ENCODE measurements at regions not wholly inside any gene's neighbourhood (a gene's known extent, or its start where the extent isn't known, plus 50 kb on each side); places are given as distances from the start of the nearest gene placed in this dataset.

- DNase-seq (no peak), ATAC-seq (ENCODE audit: low FRiP score) (no peak)
- no peaks in the 10 kb centered on the region for H3K36me3 ChIP-seq (ENCODE audit: control insufficient read depth in 1 of 2, insufficient read depth in 2 of 2, low read length in 1 of 2)
- H3K9me3 ChIP-seq (ENCODE audit: control insufficient read depth, low read length) = no peaks in the 10 kb centered on the region
- H3K27ac ChIP-seq (ENCODE audit: low read depth in 1 of 2, low read length in 2 of 2) = no peak overlapping the region
- 84 to 97% methylated on average over 7 of the region's 7 CpGs for WGBS, 2 donors
- intact Hi-C loops (cut with DNase I) = no loop called here
- H3K4me3 ChIP-seq (ENCODE audit: low read length in 2 of 2) = no peak overlapping the region
- no peaks in the 10 kb centered on the region for H3K4me1 ChIP-seq (ENCODE audit: control insufficient read depth in 1 of 2, insufficient read depth in 2 of 2, low read length in 2 of 2)
- no peaks in the 10 kb centered on the region for H3K27me3 ChIP-seq (ENCODE audit: control insufficient read depth in 1 of 2, insufficient read depth in 2 of 2, low read length in 1 of 2)
These were observed 68.8 kb upstream of the KIF5B start for GRCh38 chr10:32125023-32125422.

- Histone ChIP-seq H3K36me3 (ENCODE audit: control insufficient read depth in 1 of 2, insufficient read depth in 2 of 2, low read length in 1 of 2) (no peaks in the 10 kb centered on the region), H3K27ac (ENCODE audit: low read depth in 1 of 2, low read length in 2 of 2) (no peak overlapping the region), H3K9me3 (ENCODE audit: control insufficient read depth, low read length) (no peaks in the 10 kb centered on the region), H3K4me1 (ENCODE audit: control insufficient read depth in 1 of 2, insufficient read depth in 2 of 2, low read length in 2 of 2) (no peaks in the 10 kb centered on the region), H3K27me3 (ENCODE audit: control insufficient read depth in 1 of 2, insufficient read depth in 2 of 2, low read length in 1 of 2) (no peaks in the 10 kb centered on the region), H3K4me3 (ENCODE audit: low read length in 2 of 2) (no peak overlapping the region)
- 94% methylated on average over 3 to 4 of the region's 4 CpGs for WGBS, 2 donors
- intact Hi-C loops (cut with DNase I) = no loop called here
- ATAC-seq (ENCODE audit: low FRiP score) = no peak
- no peak for DNase-seq
These were observed 66.8 kb upstream of the KIF5B start for GRCh38 chr10:32123021-32123420.

GRCh38 chr10:32121648-32122047, 65.4 kb upstream of the KIF5B start:
- Histone ChIP-seq H3K4me1 (ENCODE audit: control insufficient read depth in 1 of 2, insufficient read depth in 2 of 2, low read length in 2 of 2) (no peaks in the 10 kb centered on the region), H3K27me3 (ENCODE audit: control insufficient read depth in 1 of 2, insufficient read depth in 2 of 2, low read length in 1 of 2) (no peaks in the 10 kb centered on the region), H3K4me3 (ENCODE audit: low read length in 2 of 2) (no peak overlapping the region), H3K27ac (ENCODE audit: low read depth in 1 of 2, low read length in 2 of 2) (no peak overlapping the region), H3K9me3 (ENCODE audit: control insufficient read depth, low read length) (no peaks in the 10 kb centered on the region), H3K36me3 (ENCODE audit: control insufficient read depth in 1 of 2, insufficient read depth in 2 of 2, low read length in 1 of 2) (no peaks in the 10 kb centered on the region)
- DNase-seq (no peak), ATAC-seq (ENCODE audit: low FRiP score) (no peak)
- WGBS, 2 donors = 89 to 98% methylated on average over 4 of the region's 4 CpGs
- intact Hi-C loops (cut with DNase I) = no loop called here

- ATAC-seq (ENCODE audit: low FRiP score) (no peak), DNase-seq (no peak)
- H3K4me3 ChIP-seq (ENCODE audit: low read length in 2 of 2) = no peak overlapping the region
- 46 to 50% methylated on average over 3 of the region's 3 CpGs for WGBS, 2 donors
- no peaks in the 10 kb centered on the region for H3K4me1 ChIP-seq (ENCODE audit: control insufficient read depth in 1 of 2, insufficient read depth in 2 of 2, low read length in 2 of 2)
- H3K36me3 ChIP-seq (ENCODE audit: control insufficient read depth in 1 of 2, insufficient read depth in 2 of 2, low read length in 1 of 2) = no peaks in the 10 kb centered on the region
- H3K27me3 ChIP-seq (ENCODE audit: control insufficient read depth in 1 of 2, insufficient read depth in 2 of 2, low read length in 1 of 2) = no peaks in the 10 kb centered on the region
- H3K9me3 ChIP-seq (ENCODE audit: control insufficient read depth, low read length) = no peaks in the 10 kb centered on the region
- H3K27ac ChIP-seq (ENCODE audit: low read depth in 1 of 2, low read length in 2 of 2) = no peak overlapping the region
- intact Hi-C loops (cut with DNase I) = no loop called here
These were observed 63.9 kb upstream of the KIF5B start for GRCh38 chr10:32120147-32120546.

- peaks cover 0 to 8% of the 10 kb centered on the region in 2 donors for H3K4me1 ChIP-seq (ENCODE audit: control insufficient read depth in 1 of 2, insufficient read depth in 2 of 2, low read length in 2 of 2)
- H3K27ac ChIP-seq (ENCODE audit: low read depth in 1 of 2, low read length in 2 of 2) = no peak overlapping the region
- DNase-seq (no peak), ATAC-seq (ENCODE audit: low FRiP score) (no peak)
- no peaks in the 10 kb centered on the region for H3K36me3 ChIP-seq (ENCODE audit: control insufficient read depth in 1 of 2, insufficient read depth in 2 of 2, low read length in 1 of 2)
- no peaks in the 10 kb centered on the region for H3K27me3 ChIP-seq (ENCODE audit: control insufficient read depth in 1 of 2, insufficient read depth in 2 of 2, low read length in 1 of 2)
- intact Hi-C loops (cut with DNase I) = loop anchor here in 1 of 2 donors (5.0 kb wide), 1 partner anchor 57 kb away; the partner anchor contains the start of gene KIF5B
- 0 to 92% methylated on average over 1 of the region's 1 CpG for WGBS, 2 donors
- H3K4me3 ChIP-seq (ENCODE audit: low read length in 2 of 2) = no peak overlapping the region
- H3K9me3 ChIP-seq (ENCODE audit: control insufficient read depth, low read length) = no peaks in the 10 kb centered on the region
These were observed 58.3 kb upstream of the KIF5B start for GRCh38 chr10:32114508-32114907.

- DNase-seq = no peak
- WGBS, 2 donors = 0 to 5% methylated on average over 3 of the region's 3 CpGs
- no peak overlapping the region for H3K27ac ChIP-seq (ENCODE audit: low read depth in 1 of 2, low read length in 2 of 2)
- peak; percentile 80 for ATAC-seq (ENCODE audit: low FRiP score)
- no peaks in the 10 kb centered on the region for H3K36me3 ChIP-seq (ENCODE audit: control insufficient read depth in 1 of 2, insufficient read depth in 2 of 2, low read length in 1 of 2)
- H3K9me3 ChIP-seq (ENCODE audit: control insufficient read depth, low read length) = no peaks in the 10 kb centered on the region
- no peaks in the 10 kb centered on the region for H3K27me3 ChIP-seq (ENCODE audit: control insufficient read depth in 1 of 2, insufficient read depth in 2 of 2, low read length in 1 of 2)
- H3K4me1 ChIP-seq (ENCODE audit: control insufficient read depth in 1 of 2, insufficient read depth in 2 of 2, low read length in 2 of 2) = peaks cover 0 to 8% of the 10 kb centered on the region in 2 donors
- no peak overlapping the region for H3K4me3 ChIP-seq (ENCODE audit: low read length in 2 of 2)
- intact Hi-C loops (cut with DNase I) = loop anchor here in 1 of 2 donors (5.0 kb wide), 1 partner anchor 55 kb away; the partner anchor contains the start of gene KIF5B
These were observed 55.8 kb upstream of the KIF5B start for GRCh38 chr10:32112055-32112454.

- Histone ChIP-seq H3K4me1 (ENCODE audit: control insufficient read depth in 1 of 2, insufficient read depth in 2 of 2, low read length in 2 of 2) (peaks cover 0 to 8% of the 10 kb centered on the region in 2 donors), H3K27ac (ENCODE audit: low read depth in 1 of 2, low read length in 2 of 2) (no peak overlapping the region), H3K27me3 (ENCODE audit: control insufficient read depth in 1 of 2, insufficient read depth in 2 of 2, low read length in 1 of 2) (no peaks in the 10 kb centered on the region), H3K9me3 (ENCODE audit: control insufficient read depth, low read length) (no peaks in the 10 kb centered on the region), H3K36me3 (ENCODE audit: control insufficient read depth in 1 of 2, insufficient read depth in 2 of 2, low read length in 1 of 2) (no peaks in the 10 kb centered on the region), H3K4me3 (ENCODE audit: low read length in 2 of 2) (no peak overlapping the region)
- intact Hi-C loops (cut with DNase I) = loop anchor here in 1 of 2 donors (5.0 kb wide), 1 partner anchor 54 kb away; the partner anchor contains the start of gene KIF5B
- WGBS, 2 donors = 82 to 84% methylated on average over 3 of the region's 3 CpGs
- DNase-seq = no peak
- no peak for ATAC-seq (ENCODE audit: low FRiP score)
These were observed 55.4 kb upstream of the KIF5B start for GRCh38 chr10:32111585-32111984.

- intact Hi-C loops (cut with DNase I) = loop anchor here in 1 of 2 donors (5.0 kb wide), 1 partner anchor 53 kb away; the partner anchor contains the start of gene KIF5B
- Histone ChIP-seq H3K27ac (ENCODE audit: low read depth in 1 of 2, low read length in 2 of 2) (no peak overlapping the region), H3K4me1 (ENCODE audit: control insufficient read depth in 1 of 2, insufficient read depth in 2 of 2, low read length in 2 of 2) (peaks cover 0 to 8% of the 10 kb centered on the region in 2 donors), H3K36me3 (ENCODE audit: control insufficient read depth in 1 of 2, insufficient read depth in 2 of 2, low read length in 1 of 2) (no peaks in the 10 kb centered on the region), H3K9me3 (ENCODE audit: control insufficient read depth, low read length) (no peaks in the 10 kb centered on the region), H3K27me3 (ENCODE audit: control insufficient read depth in 1 of 2, insufficient read depth in 2 of 2, low read length in 1 of 2) (no peaks in the 10 kb centered on the region), H3K4me3 (ENCODE audit: low read length in 2 of 2) (no peak overlapping the region)
- DNase-seq = no peak
- no peak for ATAC-seq (ENCODE audit: low FRiP score)
- WGBS, 2 donors = 95 to 96% methylated on average over 7 of the region's 7 CpGs
These were observed 54.6 kb upstream of the KIF5B start for GRCh38 chr10:32110790-32111189.

GRCh38 chr10:32109603-32110002, 53.4 kb upstream of the KIF5B start:
- intact Hi-C loops (cut with DNase I) = loop anchor here (5.0 to 10.0 kb wide), 2 partner anchors 52 to 55 kb away; partner anchors contain the start of gene KIF5B (in 2 of the 2)
- peaks cover 0 to 8% of the 10 kb centered on the region in 2 donors for H3K4me1 ChIP-seq (ENCODE audit: control insufficient read depth in 1 of 2, insufficient read depth in 2 of 2, low read length in 2 of 2)
- H3K4me3 ChIP-seq (ENCODE audit: low read length in 2 of 2) = no peak overlapping the region
- no peak for DNase-seq
- 92 to 94% methylated on average over 24 of the region's 24 CpGs for WGBS, 2 donors
- H3K27ac ChIP-seq (ENCODE audit: low read depth in 1 of 2, low read length in 2 of 2) = no peak overlapping the region
- H3K36me3 ChIP-seq (ENCODE audit: control insufficient read depth in 1 of 2, insufficient read depth in 2 of 2, low read length in 1 of 2) = no peaks in the 10 kb centered on the region
- no peak for ATAC-seq (ENCODE audit: low FRiP score)
- H3K9me3 ChIP-seq (ENCODE audit: control insufficient read depth, low read length) = no peaks in the 10 kb centered on the region
- H3K27me3 ChIP-seq (ENCODE audit: control insufficient read depth in 1 of 2, insufficient read depth in 2 of 2, low read length in 1 of 2) = no peaks in the 10 kb centered on the region

Measured in aorta (tissue), 5 donors.